ENCODE measurements at regions not wholly inside any gene's neighbourhood (a gene's known extent, or its start where the extent isn't known, plus 50 kb on each side); places are given as distances from the start of the nearest gene placed in this dataset.

- ATAC-seq (no peak), FAIRE-seq (no peak), DNase-seq (ENCODE audit: low spot score) (no peak)
- Histone ChIP-seq H3K79me2 (ENCODE audit: insufficient read depth, low read length) (no peaks in the 10 kb centered on the region), H2AFZ (ENCODE audit: low read length) (no peak overlapping the region), H3K9ac (ENCODE audit: insufficient read depth, low read depth, low read length) (no peak overlapping the region), H3K27ac (ENCODE audit: extremely low read length, insufficient read depth, low read length) (no peak overlapping the region), H3K9me3 (ENCODE audit: low read length) (no peaks in the 10 kb centered on the region), H3K4me3 (replicated peaks in 1 of 3; ENCODE audit: insufficient read depth in 1 of 3, low read depth in 2 of 3, low read length in 3 of 3) (no peak overlapping the region), H3K4me2 (ENCODE audit: low read depth, low read length) (no peak overlapping the region), H3K4me1 (ENCODE audit: insufficient read depth, low read length) (no peaks in the 10 kb centered on the region), H3K27me3 (ENCODE audit: control insufficient read depth in 1 of 2, insufficient read depth in 2 of 2, low read length in 2 of 2) (no peaks in the 10 kb centered on the region), H3K36me3 (replicated peaks in 1 of 2; ENCODE audit: control insufficient read depth in 1 of 2, insufficient read depth in 2 of 2, low read length in 2 of 2) (no peaks in the 10 kb centered on the region), H4K20me1 (ENCODE audit: insufficient read depth, low read length) (no peaks in the 10 kb centered on the region)
- WGBS (ENCODE audit: low lambda C conversion rate), result 0% methylated on average over 3 of the region's 3 CpGs
- no TSS peak for BruUV-seq (replicated peaks)
- CTCF ChIA-PET (ENCODE audit: low intra/inter-chr PET ratio, low total read pairs), result no interaction called here
- POLR2A ChIA-PET, result no interaction called here
- in situ Hi-C loops (cut with HindIII; ENCODE audit: extremely low pct_ligation_motif_present, low pct_unique_long_range_greater_than_20kb) (no loop called here), intact Hi-C loops (cut with micrococcal nuclease; ENCODE audit: unreplicated experiment) (no loop called here)
- TF ChIP-seq ZFP90 (CRISPR knock-in tag; IDR thresholded peaks at IDR 0.05; ENCODE audit: borderline replicate concordance) (no peak), SAFB2 (CRISPR knock-in tag; IDR thresholded peaks at IDR 0.05; ENCODE audit: borderline replicate concordance, low read depth) (no peak), HNRNPH1 (optimal IDR thresholded peaks at IDR 0.05; ENCODE audit: low read depth, low read length) (no peak), FOSL2 (CRISPR knock-in tag; IDR thresholded peaks at IDR 0.05) (no peak), ZNF34 (CRISPR knock-in tag; IDR thresholded peaks at IDR 0.05; ENCODE audit: borderline replicate concordance) (no peak), ZNF709 (CRISPR knock-in tag; IDR thresholded peaks at IDR 0.05) (no peak), BCL6 (CRISPR knock-in tag; IDR thresholded peaks at IDR 0.05) (no peak), RERE (CRISPR knock-in tag; IDR thresholded peaks at IDR 0.05; ENCODE audit: low read depth) (no peak), KMT2A (CRISPR knock-in tag; IDR thresholded peaks at IDR 0.05) (no peak), ZNF879 (CRISPR knock-in tag; IDR thresholded peaks at IDR 0.05) (no peak), MAFG (CRISPR knock-in tag; IDR thresholded peaks at IDR 0.05) (no peak), HNF4A (CRISPR knock-in tag; IDR thresholded peaks at IDR 0.05) (no peak), MYPOP (CRISPR knock-in tag; IDR thresholded peaks at IDR 0.05) (no peak), KDM4B (CRISPR knock-in tag; IDR thresholded peaks at IDR 0.05) (no peak), ZNF441 (CRISPR knock-in tag; IDR thresholded peaks at IDR 0.05; ENCODE audit: borderline replicate concordance) (no peak), ZNF333 (CRISPR knock-in tag; IDR thresholded peaks at IDR 0.05; ENCODE audit: borderline replicate concordance) (no peak)
These were observed 563.8 kb downstream of the TLE1 start for GRCh38 chr9:81125446-81126092.
